KMS-11 (cell line): ENCODE measurements at regions not wholly inside any gene's neighbourhood (a gene's known extent, or its start where the extent isn't known, plus 50 kb on each side); places are given as distances from the start of the nearest gene placed in this dataset.

Experiments
- H2AFZ ChIP-seq: fragments of 200-600 bp; sonication (generic); 2 replicates; pipeline ENCODE4 v1.6.1; 2016; ENCODE audit warnings: antibody characterized with exemption, mixed run types, low read depth
- H3K27ac ChIP-seq: fragments of 200-600 bp; sonication (generic); 2 replicates; pipeline ENCODE4 v1.6.1; 2016; ENCODE audit warnings: mild to moderate bottlenecking, mixed run types
- H3K27me3 ChIP-seq: fragments of 200-600 bp; sonication (generic); 2 replicates; pipeline ENCODE4 v1.6.1; 2017; ENCODE audit warnings: mild to moderate bottlenecking, low read depth, mixed run types, moderate library complexity; ENCODE audit not compliant: insufficient read depth
- H3K36me3 ChIP-seq: fragments of 200-600 bp; sonication (generic); 2 replicates; pipeline ENCODE4 v1.6.1; 2017; ENCODE audit warnings: mild to moderate bottlenecking, mixed run types; ENCODE audit not compliant: insufficient read depth
- H3K4me1 ChIP-seq: fragments of 200-600 bp; sonication (generic); 2 replicates; pipeline ENCODE4 v1.6.1; 2016; ENCODE audit warnings: mild to moderate bottlenecking, low read depth, mixed run types; ENCODE audit not compliant: poor library complexity, severe bottlenecking
- H3K4me2 ChIP-seq: fragments of 200-600 bp; sonication (generic); 2 replicates; pipeline ENCODE4 v1.7.0; 2016; ENCODE audit warnings: mild to moderate bottlenecking, mixed run types
- H3K4me3 ChIP-seq: fragments of 200-600 bp; sonication (generic); IDR thresholded peaks from 2 replicates; pipeline ENCODE4 v1.6.1; 2017; ENCODE audit warnings: low read depth, low read length, mixed read lengths; ENCODE audit not compliant: insufficient read depth
- H3K79me2 ChIP-seq: fragments of 200-600 bp; sonication (generic); 2 replicates; pipeline ENCODE4 v1.6.1; 2016; ENCODE audit warnings: low read depth, mixed run types; ENCODE audit not compliant: insufficient read depth
- H3K9ac ChIP-seq: fragments of 200-600 bp; sonication (generic); 2 replicates; pipeline ENCODE4 v1.6.1; 2016; ENCODE audit warnings: mild to moderate bottlenecking, mixed run types
- H4K20me1 ChIP-seq: fragments of 200-600 bp; sonication (generic); 2 replicates; pipeline ENCODE4 v1.6.1; 2016; ENCODE audit warnings: mild to moderate bottlenecking, mixed run types; ENCODE audit not compliant: insufficient read depth
- CTCF ChIP-seq: fragments of 200-600 bp; sonication (generic); conservative IDR thresholded peaks from 2 replicates; pipeline ENCODE4 v1.6.1; 2017; ENCODE audit warnings: low read depth, mild to moderate bottlenecking, antibody characterized with exemption, low read length, moderate library complexity, mixed read lengths

GRCh38 chr15:77768107-77768506 is 135.4 kb upstream of the LINGO1 start:
- no peak for TF ChIP-seq CTCF
- Histone ChIP-seq H3K4me1 (peaks cover 3% of the 10 kb centered on the region), H4K20me1 (no peaks in the 10 kb centered on the region), H3K27ac (no peak overlapping the region), H3K79me2 (no peaks in the 10 kb centered on the region), H3K4me3 (no peak overlapping the region), H3K36me3 (no peaks in the 10 kb centered on the region), H2AFZ (no peak overlapping the region), H3K4me2 (no peak overlapping the region), H3K27me3 (peaks cover 59% of the 10 kb centered on the region; the same call in 1 of the 2 replicates), H3K9ac (no peak overlapping the region)

GRCh38 chr15:77764095-77764494 is 131.4 kb upstream of the LINGO1 start:
- H3K4me2 ChIP-seq, result no peak overlapping the region
- H3K36me3 ChIP-seq, result no peaks in the 10 kb centered on the region
- H3K4me3 ChIP-seq, result no peak overlapping the region
- TF ChIP-seq CTCF, result no peak
- no peak overlapping the region for H2AFZ ChIP-seq
- H3K9ac ChIP-seq, result no peak overlapping the region
- H3K27ac ChIP-seq, result no peak overlapping the region
- no peaks in the 10 kb centered on the region for H3K4me1 ChIP-seq
- H3K79me2 ChIP-seq, result no peaks in the 10 kb centered on the region
- H4K20me1 ChIP-seq, result no peaks in the 10 kb centered on the region
- H3K27me3 ChIP-seq, result peaks cover 54% of the 10 kb centered on the region; the same call in 1 of the 2 replicates

GRCh38 chr15:77762747-77763355 is 130.1 kb upstream of the LINGO1 start:
- Histone ChIP-seq H4K20me1 (no peaks in the 10 kb centered on the region), H3K4me2 (no peak overlapping the region), H3K79me2 (no peaks in the 10 kb centered on the region), H3K4me3 (no peak overlapping the region), H3K27ac (no peak overlapping the region), H3K36me3 (no peaks in the 10 kb centered on the region), H3K4me1 (no peaks in the 10 kb centered on the region), H3K27me3 (peaks cover 53% of the 10 kb centered on the region; the same call in 1 of the 2 replicates), H2AFZ (no peak overlapping the region), H3K9ac (no peak overlapping the region)
- no peak for TF ChIP-seq CTCF

- no peak for TF ChIP-seq CTCF
- H4K20me1 ChIP-seq, result no peaks in the 10 kb centered on the region
- no peaks in the 10 kb centered on the region for H3K36me3 ChIP-seq
- no peaks in the 10 kb centered on the region for H3K79me2 ChIP-seq
- H3K9ac ChIP-seq, result no peak overlapping the region
- H3K4me1 ChIP-seq, result no peaks in the 10 kb centered on the region
- no peak overlapping the region for H3K4me3 ChIP-seq
- H3K27me3 ChIP-seq, result peaks cover 38% of the 10 kb centered on the region; the same call in 1 of the 2 replicates
- H3K4me2 ChIP-seq, result no peak overlapping the region
- H2AFZ ChIP-seq, result no peak overlapping the region
- H3K27ac ChIP-seq, result no peak overlapping the region
These were observed 127.3 kb upstream of the LINGO1 start for GRCh38 chr15:77759896-77760592.
